Mucosa of descending colon (tissue), 3 donors: ENCODE measurements at regions not wholly inside any gene's neighbourhood (a gene's known extent, or its start where the extent isn't known, plus 50 kb on each side); places are given as distances from the start of the nearest gene placed in this dataset.

Experiments
- ATAC-seq: fragments of 200-7000 bp; cut with Tn5 transposase; one replicate; pipeline ENCODE4 v1.9.1; 2020; ENCODE audit warnings: mild to moderate bottlenecking, moderate library complexity
- DNase-seq, 3 donors: peaks; one replicate each; pipeline ENCODE4 v3.0.0-alpha.2; 2020
- H3K36me3 ChIP-seq: fragments of 200-600 bp; one replicate; pipeline ENCODE4 v1.8.0; 2021; ENCODE audit warnings: low read depth, mild to moderate bottlenecking
- H3K4me1 ChIP-seq: fragments of 200-600 bp; one replicate; pipeline ENCODE4 v1.8.0; 2021; ENCODE audit warnings: low read depth, mild to moderate bottlenecking
- H3K4me3 ChIP-seq: fragments of 200-600 bp; one replicate; pipeline ENCODE4 v1.8.0; 2021; ENCODE audit warnings: mild to moderate bottlenecking
- H3K9me3 ChIP-seq: fragments of 200-600 bp; one replicate; pipeline ENCODE4 v1.8.0; 2021; ENCODE audit warnings: mild to moderate bottlenecking
- intact Hi-C, 2 donors: fragments of 100-400 bp; cut with DNase I in 1 of 2; cut with micrococcal nuclease in 1 of 2; formaldehyde crosslinking; loops; one replicate each; pipeline versions ENCODE4 v1.11.0 to v1.11.1; 2022; cut with DNase I, micrococcal nuclease
- TF ChIP-seq, protein P1 (sequence below): fragments of 200-600 bp; IDR thresholded peaks from one replicate; pipeline ENCODE4 v1.8.0; 2022; ENCODE audit warnings: antibody characterized with exemption, mild to moderate bottlenecking
- donor health status: DM: no; HTN: no; CAD: no; lungs with moderate emphysema.
- donor health status: DM: no; HTN: no; CAD: no.
- donor health status: DM: no; HTN: yes; CAD: no.

- Histone ChIP-seq H3K9me3 (no peaks in the 10 kb centered on the region), H3K4me3 (no peak overlapping the region), H3K4me1 (no peaks in the 10 kb centered on the region), H3K36me3 (no peaks in the 10 kb centered on the region)
- intact Hi-C loops, result no loop called here
- ATAC-seq, result no peak
- TF ChIP-seq, protein P1, sequence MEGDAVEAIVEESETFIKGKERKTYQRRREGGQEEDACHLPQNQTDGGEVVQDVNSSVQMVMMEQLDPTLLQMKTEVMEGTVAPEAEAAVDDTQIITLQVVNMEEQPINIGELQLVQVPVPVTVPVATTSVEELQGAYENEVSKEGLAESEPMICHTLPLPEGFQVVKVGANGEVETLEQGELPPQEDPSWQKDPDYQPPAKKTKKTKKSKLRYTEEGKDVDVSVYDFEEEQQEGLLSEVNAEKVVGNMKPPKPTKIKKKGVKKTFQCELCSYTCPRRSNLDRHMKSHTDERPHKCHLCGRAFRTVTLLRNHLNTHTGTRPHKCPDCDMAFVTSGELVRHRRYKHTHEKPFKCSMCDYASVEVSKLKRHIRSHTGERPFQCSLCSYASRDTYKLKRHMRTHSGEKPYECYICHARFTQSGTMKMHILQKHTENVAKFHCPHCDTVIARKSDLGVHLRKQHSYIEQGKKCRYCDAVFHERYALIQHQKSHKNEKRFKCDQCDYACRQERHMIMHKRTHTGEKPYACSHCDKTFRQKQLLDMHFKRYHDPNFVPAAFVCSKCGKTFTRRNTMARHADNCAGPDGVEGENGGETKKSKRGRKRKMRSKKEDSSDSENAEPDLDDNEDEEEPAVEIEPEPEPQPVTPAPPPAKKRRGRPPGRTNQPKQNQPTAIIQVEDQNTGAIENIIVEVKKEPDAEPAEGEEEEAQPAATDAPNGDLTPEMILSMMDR, result no peak
- no peak for DNase-seq
Observed at GRCh38 chr18:42425025-42425424, 470.0 kb downstream of the PIK3C3 start.

DNA sequence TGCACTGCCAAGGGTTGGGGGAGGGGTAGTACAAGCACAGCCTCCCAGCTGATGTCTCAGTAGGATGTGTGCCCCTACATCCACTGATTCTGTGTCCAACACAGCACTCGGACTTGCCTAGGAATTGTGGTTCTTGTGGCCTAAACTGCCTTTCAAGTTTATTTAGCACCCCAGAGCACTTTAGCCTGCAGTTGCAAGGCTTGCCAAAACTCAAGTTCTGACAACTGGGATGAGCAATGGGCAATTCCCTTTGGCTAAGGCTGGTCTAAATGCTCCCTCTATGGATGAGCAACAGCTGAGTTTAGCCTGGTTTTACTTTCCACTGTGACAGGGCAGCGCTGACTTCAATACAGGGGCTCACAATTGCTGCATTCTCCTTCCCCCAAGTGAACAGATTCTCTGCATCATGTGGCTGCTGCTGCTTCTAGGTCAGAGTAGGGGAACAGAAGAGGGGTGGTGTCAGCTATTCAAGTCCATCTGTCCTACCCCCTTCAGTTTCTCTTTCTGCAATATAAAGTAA is 471.5 kb downstream of the PIK3C3 start:
- Histone ChIP-seq H3K4me3 (no peak overlapping the region), H3K9me3 (no peaks in the 10 kb centered on the region), H3K4me1 (no peaks in the 10 kb centered on the region), H3K36me3 (no peaks in the 10 kb centered on the region)
- TF ChIP-seq, protein P1, result no peak
- intact Hi-C loops, result no loop called here
- ATAC-seq (peak; percentile 10), DNase-seq (no peak)

DNA sequence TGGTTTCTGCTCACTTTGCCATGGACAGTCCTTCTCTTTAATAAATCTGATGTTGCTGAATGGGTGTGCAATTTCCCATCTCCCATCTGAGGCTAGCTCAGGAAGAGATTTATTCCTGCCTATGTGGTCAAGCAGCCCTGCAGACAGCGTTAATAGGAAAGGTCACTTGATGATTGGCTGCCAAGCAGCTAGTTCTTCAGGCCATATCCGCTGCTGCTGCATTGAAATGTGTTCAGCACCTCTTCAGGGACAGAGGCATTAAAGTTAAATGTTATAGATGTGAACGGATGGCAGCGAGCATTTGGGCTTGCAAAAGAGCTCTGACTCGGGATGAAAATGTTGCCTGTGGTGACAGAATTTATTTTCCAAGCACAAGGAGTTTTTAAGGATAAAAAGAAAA is 474.2 kb downstream of the PIK3C3 start:
- Histone ChIP-seq H3K4me1 (no peaks in the 10 kb centered on the region), H3K36me3 (no peaks in the 10 kb centered on the region), H3K9me3 (no peaks in the 10 kb centered on the region), H3K4me3 (no peak overlapping the region)
- intact Hi-C loops, result no loop called here
- TF ChIP-seq, protein P1, result no peak
- DNase-seq, result no peak
- no peak for ATAC-seq

- TF ChIP-seq, protein P1, result no peak
- no peaks in the 10 kb centered on the region for H3K36me3 ChIP-seq
- DNase-seq (no peak), ATAC-seq (no peak)
- no peaks in the 10 kb centered on the region for H3K4me1 ChIP-seq
- intact Hi-C loops, result no loop called here
- H3K4me3 ChIP-seq, result no peak overlapping the region
- H3K9me3 ChIP-seq, result no peaks in the 10 kb centered on the region
Observed at GRCh38 chr18:42436222-42436765, 481.3 kb downstream of the PIK3C3 start.

- no peak overlapping the region for H3K4me3 ChIP-seq
- no peaks in the 10 kb centered on the region for H3K36me3 ChIP-seq
- intact Hi-C loops, result no loop called here
Observed at GRCh38 chr18:42437001-42437400, 482.0 kb downstream of the PIK3C3 start.

More at GRCh38 chr18:42437001-42437400, 482.0 kb downstream of the PIK3C3 start:
- ATAC-seq (no peak), DNase-seq (no peak)
- TF ChIP-seq, protein P1, result no peak
- H3K9me3 ChIP-seq, result no peaks in the 10 kb centered on the region
- H3K4me1 ChIP-seq, result no peaks in the 10 kb centered on the region
